ENCODE measurements at regions not wholly inside any gene's neighbourhood (a gene's known extent, or its start where the extent isn't known, plus 50 kb on each side); places are given as distances from the start of the nearest gene placed in this dataset.

- no peak for DNase-seq
These were observed 67.2 kb upstream of the CD82 start for GRCh38 chr11:44498089-44498871.

- no peak for DNase-seq
These were observed 63.0 kb upstream of the CD82 start for GRCh38 chr11:44502506-44502905.

- no peak for DNase-seq
These were observed 59.8 kb upstream of the CD82 start for GRCh38 chr11:44505581-44506054.

- DNase-seq: no peak
These were observed 59.0 kb upstream of the CD82 start for GRCh38 chr11:44506375-44507016.

GRCh38 chr11:44507491-44507890 lies 58.0 kb upstream of the CD82 start:
- no peak for DNase-seq

- no peak for DNase-seq
These were observed 57.5 kb upstream of the CD82 start for GRCh38 chr11:44507896-44508445.

GRCh38 chr11:44509296-44509695 lies 56.2 kb upstream of the CD82 start:
- no peak for DNase-seq

GRCh38 chr11:44510372-44510771 lies 55.1 kb upstream of the CD82 start:
- no peak for DNase-seq

GRCh38 chr11:44512818-44513217 lies 52.6 kb upstream of the CD82 start:
- DNase-seq: no peak

- no peak for DNase-seq
These were observed 50.4 kb upstream of the CD82 start for GRCh38 chr11:44515048-44515447.
